ENCODE measurements at regions not wholly inside any gene's neighbourhood (a gene's known extent, or its start where the extent isn't known, plus 50 kb on each side); places are given as distances from the start of the nearest gene placed in this dataset.

- no peak for DNase-seq
Observed at GRCh38 chr12:46914336-46914735, 88.5 kb upstream of the SLC38A4 start.

- no peak for DNase-seq
Observed at GRCh38 chr12:46915082-46915481, 89.3 kb upstream of the SLC38A4 start.

- DNase-seq = no peak
Observed at GRCh38 chr12:46915836-46916235, 90.0 kb upstream of the SLC38A4 start.

- DNase-seq = no peak
Observed at GRCh38 chr12:46916796-46917419, 91.1 kb upstream of the SLC38A4 start.

GRCh38 chr12:46917821-46918220 is 92.0 kb upstream of the SLC38A4 start:
- no peak for DNase-seq

- no peak for DNase-seq
Observed at GRCh38 chr12:46918631-46919030, 92.8 kb upstream of the SLC38A4 start.

GRCh38 chr12:46919666-46920400 is 94.0 kb upstream of the SLC38A4 start:
- no peak for DNase-seq

- DNase-seq = no peak
Observed at GRCh38 chr12:46920499-46920898, 94.7 kb upstream of the SLC38A4 start.

GRCh38 chr12:46921048-46921763 is 95.4 kb upstream of the SLC38A4 start:
- DNase-seq = no peak

GRCh38 chr12:46921764-46922133 is 96.0 kb upstream of the SLC38A4 start:
- DNase-seq = no peak

- no peak for DNase-seq
Observed at GRCh38 chr12:46926526-46926925, 100.7 kb upstream of the SLC38A4 start.

GRCh38 chr12:46930101-46930500 is 104.3 kb upstream of the SLC38A4 start:
- no peak for DNase-seq

GRCh38 chr12:46933947-46934346 is 108.2 kb upstream of the SLC38A4 start:
- no peak for DNase-seq

- DNase-seq = no peak
Observed at GRCh38 chr12:46934374-46935111, 108.7 kb upstream of the SLC38A4 start.

- DNase-seq = no peak
Observed at GRCh38 chr12:46935271-46935847, 109.6 kb upstream of the SLC38A4 start.

GRCh38 chr12:46936042-46936441 is 110.2 kb upstream of the SLC38A4 start:
- no peak for DNase-seq

- DNase-seq = no peak
Observed at GRCh38 chr12:46938071-46938678, 112.4 kb upstream of the SLC38A4 start.

GRCh38 chr12:46941981-46942380 is 116.2 kb upstream of the SLC38A4 start:
- no peak for DNase-seq

- no peak for DNase-seq
Observed at GRCh38 chr12:46942579-46942978, 116.8 kb upstream of the SLC38A4 start.

GRCh38 chr12:46944088-46944487 is 118.3 kb upstream of the SLC38A4 start:
- DNase-seq = no peak

GRCh38 chr12:46944771-46945170 is 119.0 kb upstream of the SLC38A4 start:
- no peak for DNase-seq

- no peak for DNase-seq
Observed at GRCh38 chr12:46945591-46945990, 119.8 kb upstream of the SLC38A4 start.

GRCh38 chr12:46946137-46946536 is 120.3 kb upstream of the SLC38A4 start:
- no peak for DNase-seq

Measured in activated CD4-positive, alpha-beta T cell treated with anti-CD3 and anti-CD28 coated beads, Interleukin-2, amount 50 U/mL, for 1 hour (primary cell).